SU-DHL-6 (cell line): ENCODE measurements at regions not wholly inside any gene's neighbourhood (a gene's known extent, or its start where the extent isn't known, plus 50 kb on each side); places are given as distances from the start of the nearest gene placed in this dataset.

Experiments used
- H2AFZ ChIP-seq: fragments of 200-600 bp; sonication (generic); 2 replicates; pipeline ENCODE4 v1.6.1; 2014; ENCODE audit warnings: low read depth, mild to moderate bottlenecking, moderate library complexity, mixed read lengths, antibody characterized with exemption, low read length; ENCODE audit not compliant: severe bottlenecking
- H3F3A ChIP-seq: fragments of 200-600 bp; shearing (Covaris generic); 2 replicates; pipeline ENCODE4 v1.6.0; 2016; ENCODE audit warnings: antibody characterized with exemption, mild to moderate bottlenecking; ENCODE audit not compliant: insufficient read depth
- H3K27ac ChIP-seq: fragments of 200-600 bp; sonication (generic); 2 replicates; pipeline ENCODE4 v1.5.1; 2016; ENCODE audit warnings: low read depth, mild to moderate bottlenecking, low read length, moderate library complexity, mixed read lengths
- H3K27me3 ChIP-seq: fragments of 200-600 bp; sonication (generic), shearing (Covaris generic); 2 replicates; pipeline ENCODE4 v1.6.0; 2014; ENCODE audit warnings: mild to moderate bottlenecking, low read length
- H3K36me3 ChIP-seq: fragments of 200-600 bp; sonication (generic); 2 replicates; pipeline ENCODE4 v1.6.1; 2014; ENCODE audit warnings: mild to moderate bottlenecking, low read length, mixed read lengths
- H3K4me2 ChIP-seq: fragments of 300-600, 200-600 bp; shearing (Covaris generic), sonication (generic); 2 replicates; pipeline ENCODE4 v1.6.0; 2014; ENCODE audit warnings: low read length, low read depth, mild to moderate bottlenecking; ENCODE audit not compliant: poor library complexity, severe bottlenecking
- H3K4me3 ChIP-seq: fragments of 200-600 bp; sonication (generic); 2 replicates; pipeline ENCODE4 v1.5.1; 2014; ENCODE audit warnings: antibody characterized with exemption, low read length, mild to moderate bottlenecking, mixed read lengths; ENCODE audit not compliant: insufficient read depth, poor library complexity, severe bottlenecking
- H3K79me2 ChIP-seq: fragments of 200-600 bp; sonication (generic); 2 replicates; pipeline ENCODE4 v1.6.1; 2014; ENCODE audit warnings: mild to moderate bottlenecking, low read length, moderate library complexity; ENCODE audit not compliant: insufficient read depth
- H3K9ac ChIP-seq: fragments of 200-600 bp; sonication (generic); 2 replicates; pipeline ENCODE4 v1.7.0; 2014; ENCODE audit warnings: mild to moderate bottlenecking, low read length
- H3K9me2 ChIP-seq: fragments of 200-600 bp; sonication (generic); replicated peaks from 2 replicates; pipeline ENCODE4 v1.6.1; 2014; ENCODE audit warnings: low read length; ENCODE audit not compliant: insufficient read depth
- H3K9me3 ChIP-seq: fragments of 200-600 bp; sonication (generic); 2 replicates; pipeline ENCODE4 v1.6.1; 2014; ENCODE audit warnings: low read length, mixed read lengths; ENCODE audit not compliant: insufficient read depth
- H4K20me1 ChIP-seq: fragments of 200-600 bp; sonication (generic); 2 replicates; pipeline ENCODE4 v1.6.1; 2014; ENCODE audit warnings: low read depth, mild to moderate bottlenecking, antibody characterized with exemption, low read length, moderate library complexity, mixed read lengths
- EZH2phosphoT487 ChIP-seq: fragments of 200-600 bp; sonication (generic), shearing (Covaris generic); conservative IDR thresholded peaks from 2 replicates; pipeline ENCODE4 v1.6.1; 2018; ENCODE audit warnings: mild to moderate bottlenecking, antibody characterized with exemption, low read length, moderate library complexity, mixed read lengths
- TF ChIP-seq, protein P1 (sequence below): fragments of 200-600 bp; sonication (generic); IDR thresholded peaks from one replicate; pipeline ENCODE4 v1.5.1; 2017; ENCODE audit warnings: antibody characterized with exemption, mild to moderate bottlenecking, low read length, moderate library complexity; ENCODE audit not compliant: insufficient read depth, poor library complexity, severe bottlenecking

DNA sequence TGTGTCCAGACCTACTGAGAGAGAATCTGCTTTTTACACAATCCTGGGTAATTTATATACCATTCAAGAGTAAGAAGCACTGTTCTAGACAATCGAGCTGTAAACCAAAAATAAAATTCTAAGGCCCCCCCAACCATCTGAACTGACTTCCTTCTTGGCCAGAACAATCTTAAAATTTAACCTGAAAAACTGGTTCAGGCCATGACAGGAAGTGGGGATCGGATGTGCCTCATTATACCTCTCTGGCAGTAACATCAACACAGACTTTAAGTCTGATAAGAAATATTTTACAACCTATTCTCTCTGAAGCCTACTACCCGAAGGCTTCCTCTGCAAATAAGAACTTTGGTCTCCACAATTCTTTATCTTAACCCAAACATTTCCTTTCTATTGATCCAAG, 75.2 kb upstream of the KIF5B start:
- no peak overlapping the region for H3K27ac ChIP-seq
- H3F3A ChIP-seq, result no peaks in the 10 kb centered on the region
- no peak overlapping the region for H2AFZ ChIP-seq
- no peaks in the 10 kb centered on the region for H3K9me3 ChIP-seq
- H3K36me3 ChIP-seq, result no peaks in the 10 kb centered on the region
- H4K20me1 ChIP-seq, result no peaks in the 10 kb centered on the region
- H3K4me2 ChIP-seq, result no peak overlapping the region
- TF ChIP-seq, protein P1, sequence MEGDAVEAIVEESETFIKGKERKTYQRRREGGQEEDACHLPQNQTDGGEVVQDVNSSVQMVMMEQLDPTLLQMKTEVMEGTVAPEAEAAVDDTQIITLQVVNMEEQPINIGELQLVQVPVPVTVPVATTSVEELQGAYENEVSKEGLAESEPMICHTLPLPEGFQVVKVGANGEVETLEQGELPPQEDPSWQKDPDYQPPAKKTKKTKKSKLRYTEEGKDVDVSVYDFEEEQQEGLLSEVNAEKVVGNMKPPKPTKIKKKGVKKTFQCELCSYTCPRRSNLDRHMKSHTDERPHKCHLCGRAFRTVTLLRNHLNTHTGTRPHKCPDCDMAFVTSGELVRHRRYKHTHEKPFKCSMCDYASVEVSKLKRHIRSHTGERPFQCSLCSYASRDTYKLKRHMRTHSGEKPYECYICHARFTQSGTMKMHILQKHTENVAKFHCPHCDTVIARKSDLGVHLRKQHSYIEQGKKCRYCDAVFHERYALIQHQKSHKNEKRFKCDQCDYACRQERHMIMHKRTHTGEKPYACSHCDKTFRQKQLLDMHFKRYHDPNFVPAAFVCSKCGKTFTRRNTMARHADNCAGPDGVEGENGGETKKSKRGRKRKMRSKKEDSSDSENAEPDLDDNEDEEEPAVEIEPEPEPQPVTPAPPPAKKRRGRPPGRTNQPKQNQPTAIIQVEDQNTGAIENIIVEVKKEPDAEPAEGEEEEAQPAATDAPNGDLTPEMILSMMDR, result no peak
- TF ChIP-seq EZH2phosphoT487, result no peak
- H3K27me3 ChIP-seq, result no peaks in the 10 kb centered on the region
- no peak overlapping the region for H3K9ac ChIP-seq
- no peak overlapping the region for H3K4me3 ChIP-seq
- no peaks in the 10 kb centered on the region for H3K79me2 ChIP-seq
- H3K9me2 ChIP-seq, result no peaks in the 10 kb centered on the region

DNA sequence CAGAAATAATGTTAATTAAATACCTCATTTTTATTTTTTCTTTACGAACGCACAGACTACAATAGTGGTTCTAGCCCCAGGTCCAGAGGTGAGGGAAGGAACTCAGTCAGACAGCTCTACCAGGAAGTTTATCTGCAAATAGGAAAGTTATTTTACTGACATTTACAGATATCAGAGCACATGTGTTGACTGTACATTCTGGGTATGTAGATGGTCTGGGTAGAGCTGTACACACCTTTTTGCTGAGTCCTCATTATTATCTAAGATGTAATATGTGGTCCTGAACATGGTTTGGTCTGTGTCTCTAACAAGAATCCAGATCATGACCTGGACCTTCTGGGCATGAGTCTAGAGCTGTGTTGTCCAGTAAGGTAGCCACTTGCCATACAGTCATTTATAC, 74.6 kb upstream of the KIF5B start:
- H2AFZ ChIP-seq, result no peak overlapping the region
- H4K20me1 ChIP-seq, result no peaks in the 10 kb centered on the region
- no peaks in the 10 kb centered on the region for H3K79me2 ChIP-seq
- TF ChIP-seq, protein P1, result no peak
- no peak for TF ChIP-seq EZH2phosphoT487
- no peaks in the 10 kb centered on the region for H3F3A ChIP-seq
- H3K9ac ChIP-seq, result no peak overlapping the region
- no peaks in the 10 kb centered on the region for H3K27me3 ChIP-seq
- no peak overlapping the region for H3K4me3 ChIP-seq
- no peak overlapping the region for H3K27ac ChIP-seq
- H3K9me3 ChIP-seq, result no peaks in the 10 kb centered on the region
- no peak overlapping the region for H3K4me2 ChIP-seq
- no peaks in the 10 kb centered on the region for H3K36me3 ChIP-seq
- H3K9me2 ChIP-seq, result no peaks in the 10 kb centered on the region

DNA sequence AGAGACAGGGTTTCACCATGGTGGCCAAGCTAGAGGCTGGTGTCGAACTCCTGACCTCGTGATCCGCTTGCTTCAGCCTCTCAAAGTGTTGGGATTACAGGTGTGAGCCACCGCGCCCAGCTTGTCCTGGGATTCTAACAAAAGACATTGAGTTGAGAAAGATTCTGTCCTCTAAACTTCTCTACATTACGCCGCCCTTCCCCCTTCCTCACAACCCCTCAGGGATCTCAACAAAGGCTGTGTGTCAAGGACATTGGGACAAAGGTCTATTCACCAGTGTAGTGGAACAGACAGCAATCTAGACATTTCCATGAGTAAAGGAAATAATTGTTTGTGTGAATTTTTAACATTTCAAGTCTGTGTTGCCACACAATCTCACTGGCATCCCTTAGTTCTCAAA, 68.8 kb upstream of the KIF5B start:
- Histone ChIP-seq H3K36me3 (no peaks in the 10 kb centered on the region), H3K4me2 (no peak overlapping the region), H4K20me1 (no peaks in the 10 kb centered on the region), H3K27ac (no peak overlapping the region), H3K27me3 (no peaks in the 10 kb centered on the region), H3K9me2 (no peaks in the 10 kb centered on the region), H3K9me3 (peaks cover 20% of the 10 kb centered on the region), H3K79me2 (no peaks in the 10 kb centered on the region), H2AFZ (no peak overlapping the region), H3K9ac (no peak overlapping the region), H3K4me3 (no peak overlapping the region), H3F3A (no peaks in the 10 kb centered on the region)
- TF ChIP-seq EZH2phosphoT487, result no peak
- TF ChIP-seq, protein P1, result no peak
